ENCODE measurements at regions not wholly inside any gene's neighbourhood (a gene's known extent, or its start where the extent isn't known, plus 50 kb on each side); places are given as distances from the start of the nearest gene placed in this dataset.

GRCh38 chr10:43859016-43859525 lies 210.4 kb upstream of the ZNF32 start:
- 79 to 85% methylated on average over 6 of the region's 6 CpGs for WGBS, 2 donors
- intact Hi-C loops (cut with DNase I) = loop anchor here in 1 of 10 donors (5.0 to 10.0 kb wide), 2 partner anchors 167 to 526 kb away; partner anchors contain the start of gene CXCL12
- H3K27ac ChIP-seq = peak overlapping the region in 4 of 10 donors; percentile 3 to 65 (median 37)

GRCh38 chr10:43857931-43858315 lies 209.2 kb upstream of the ZNF32 start:
- H3K27ac ChIP-seq = peak overlapping the region in 3 of 10 donors; percentile 22 to 65 (median 57)
- ATAC-seq (no peak), DNase-seq (no peak)
- H3K27me3 ChIP-seq = no peaks in the 10 kb centered on the region
- TF ChIP-seq, protein P1, sequence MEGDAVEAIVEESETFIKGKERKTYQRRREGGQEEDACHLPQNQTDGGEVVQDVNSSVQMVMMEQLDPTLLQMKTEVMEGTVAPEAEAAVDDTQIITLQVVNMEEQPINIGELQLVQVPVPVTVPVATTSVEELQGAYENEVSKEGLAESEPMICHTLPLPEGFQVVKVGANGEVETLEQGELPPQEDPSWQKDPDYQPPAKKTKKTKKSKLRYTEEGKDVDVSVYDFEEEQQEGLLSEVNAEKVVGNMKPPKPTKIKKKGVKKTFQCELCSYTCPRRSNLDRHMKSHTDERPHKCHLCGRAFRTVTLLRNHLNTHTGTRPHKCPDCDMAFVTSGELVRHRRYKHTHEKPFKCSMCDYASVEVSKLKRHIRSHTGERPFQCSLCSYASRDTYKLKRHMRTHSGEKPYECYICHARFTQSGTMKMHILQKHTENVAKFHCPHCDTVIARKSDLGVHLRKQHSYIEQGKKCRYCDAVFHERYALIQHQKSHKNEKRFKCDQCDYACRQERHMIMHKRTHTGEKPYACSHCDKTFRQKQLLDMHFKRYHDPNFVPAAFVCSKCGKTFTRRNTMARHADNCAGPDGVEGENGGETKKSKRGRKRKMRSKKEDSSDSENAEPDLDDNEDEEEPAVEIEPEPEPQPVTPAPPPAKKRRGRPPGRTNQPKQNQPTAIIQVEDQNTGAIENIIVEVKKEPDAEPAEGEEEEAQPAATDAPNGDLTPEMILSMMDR (IDR thresholded peaks at IDR 0.05) = no peak
- H3K4me1 ChIP-seq = peaks cover 0 to 73% (median 22%) of the 10 kb centered on the region in 9 donors
- no peak overlapping the region for H3K4me3 ChIP-seq
- WGBS, 2 donors = 89 to 91% methylated on average over 3 of the region's 3 CpGs
- H3K9me3 ChIP-seq = no peaks in the 10 kb centered on the region
- H3K36me3 ChIP-seq = no peaks in the 10 kb centered on the region
- intact Hi-C loops (cut with DNase I) = loop anchor here in 1 of 10 donors (5.0 to 10.0 kb wide), 2 partner anchors 166 to 527 kb away; partner anchors contain the start of gene CXCL12

More at GRCh38 chr10:43859016-43859525, 210.4 kb upstream of the ZNF32 start:
- peaks cover 0 to 77% (median 28%) of the 10 kb centered on the region in 9 donors for H3K4me1 ChIP-seq
- ATAC-seq (no peak), DNase-seq (no peak)
- H3K9me3 ChIP-seq = no peaks in the 10 kb centered on the region
- no peaks in the 10 kb centered on the region for H3K36me3 ChIP-seq
- TF ChIP-seq, protein P1 (IDR thresholded peaks at IDR 0.05) = no peak
- no peaks in the 10 kb centered on the region for H3K27me3 ChIP-seq
- H3K4me3 ChIP-seq = no peak overlapping the region

DNA sequence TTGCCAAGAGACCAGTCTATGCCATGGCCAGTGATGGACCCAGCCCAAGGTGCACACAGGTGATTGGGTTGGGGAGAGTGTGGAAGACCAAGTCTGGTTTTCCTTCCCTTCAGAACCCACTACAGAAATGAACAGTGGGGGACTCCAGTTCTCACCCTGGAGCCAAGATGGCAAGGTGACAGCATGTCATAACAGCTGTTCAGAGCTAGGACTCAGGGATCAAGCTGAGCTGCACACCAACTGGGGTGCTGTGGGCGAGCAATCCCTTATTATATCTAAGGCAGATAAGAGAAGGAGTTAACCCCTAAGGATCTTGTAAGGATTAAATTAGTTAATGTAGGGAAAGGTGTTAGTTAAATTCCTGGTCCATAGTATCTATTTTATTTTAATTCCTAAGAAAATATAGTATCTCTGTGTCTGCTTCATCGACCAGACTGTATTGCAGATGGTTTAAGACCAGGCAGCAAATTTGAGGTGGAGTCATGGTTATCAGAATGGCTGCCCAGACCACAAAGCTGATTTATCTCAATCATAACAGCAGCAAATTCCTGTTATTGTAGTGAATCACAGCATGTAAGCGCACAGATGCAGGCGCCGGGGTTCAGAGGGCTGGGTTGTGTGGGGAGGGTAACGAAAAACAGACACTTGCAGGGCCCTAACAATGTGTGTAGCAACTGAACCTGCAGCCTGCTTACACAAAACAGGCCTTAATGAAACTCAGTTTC lies 208.7 kb upstream of the ZNF32 start:
- TF ChIP-seq, protein P1 (IDR thresholded peaks at IDR 0.05) = no peak
- ATAC-seq (peak in 1 of 8 donors; percentile 26), DNase-seq (no peak)
- Histone ChIP-seq H3K27me3 (no peaks in the 10 kb centered on the region), H3K9me3 (no peaks in the 10 kb centered on the region), H3K27ac (peak overlapping the region in 3 of 10 donors; percentile 22 to 65 (median 57)), H3K36me3 (no peaks in the 10 kb centered on the region), H3K4me3 (no peak overlapping the region), H3K4me1 (peaks cover 0 to 68% (median 22%) of the 10 kb centered on the region in 9 donors)
- 84 to 89% methylated on average over 6 of the region's 6 CpGs for WGBS, 2 donors
- intact Hi-C loops (cut with DNase I) = loop anchor here in 1 of 10 donors (5.0 to 10.0 kb wide), 2 partner anchors 165 to 527 kb away; partner anchors contain the start of gene CXCL12

- H3K9me3 ChIP-seq = no peaks in the 10 kb centered on the region
- TF ChIP-seq, protein P1 (IDR thresholded peaks at IDR 0.05) = no peak
- H3K36me3 ChIP-seq = no peaks in the 10 kb centered on the region
- no peak for ATAC-seq
- no peaks in the 10 kb centered on the region for H3K27me3 ChIP-seq
- no peak for DNase-seq
- H3K4me1 ChIP-seq = peaks cover 0 to 59% (median 22%) of the 10 kb centered on the region in 9 donors
- 95 to 97% methylated on average over 5 of the region's 5 CpGs for WGBS, 2 donors
- H3K27ac ChIP-seq = peak overlapping the region in 5 of 10 donors; percentile 11 to 79 (median 59)
- no peak overlapping the region for H3K4me3 ChIP-seq
- intact Hi-C loops (cut with DNase I) = loop anchor here in 1 of 10 donors (5.0 to 10.0 kb wide), 2 partner anchors 164 to 529 kb away; partner anchors contain the start of gene CXCL12
Observed at GRCh38 chr10:43856299-43856698, 207.6 kb upstream of the ZNF32 start.

Measured in heart right ventricle (tissue), 16 donors.